ENCODE measurements at regions not wholly inside any gene's neighbourhood (a gene's known extent, or its start where the extent isn't known, plus 50 kb on each side); places are given as distances from the start of the nearest gene placed in this dataset.

GRCh38 chr21:17978895-17979294 is 159.7 kb upstream of the C21orf91 start:
- no peak for DNase-seq

GRCh38 chr21:17976691-17977090 is 157.5 kb upstream of the C21orf91 start:
- no peak for DNase-seq

- no peak for DNase-seq
Measured at GRCh38 chr21:17976139-17976538, 157.0 kb upstream of the C21orf91 start.

GRCh38 chr21:17967319-17967718 is 148.2 kb upstream of the C21orf91 start:
- DNase-seq, result no peak

- no peak for DNase-seq
Measured at GRCh38 chr21:17964716-17965115, 145.6 kb upstream of the C21orf91 start.

- DNase-seq, result no peak
Measured at GRCh38 chr21:17964199-17964598, 145.0 kb upstream of the C21orf91 start.

GRCh38 chr21:17950591-17950990 is 131.4 kb upstream of the C21orf91 start:
- DNase-seq, result no peak

- DNase-seq, result no peak
Measured at GRCh38 chr21:17949421-17949820, 130.3 kb upstream of the C21orf91 start.

- no peak for DNase-seq
Measured at GRCh38 chr21:17947531-17947930, 128.4 kb upstream of the C21orf91 start.

- no peak for DNase-seq
Measured at GRCh38 chr21:17931080-17931479, 111.9 kb upstream of the C21orf91 start.

- DNase-seq, result no peak
Measured at GRCh38 chr21:17930093-17930492, 110.9 kb upstream of the C21orf91 start.

- peak; percentile 48 for DNase-seq
Measured at GRCh38 chr21:17929510-17929909, 110.4 kb upstream of the C21orf91 start.

- peak; percentile 43 for DNase-seq
Measured at GRCh38 chr21:17925899-17926298, 106.7 kb upstream of the C21orf91 start.

GRCh38 chr21:17925000-17925610 is 105.9 kb upstream of the C21orf91 start:
- DNase-seq, result peak; percentile 55

GRCh38 chr21:17921579-17922530 is 102.7 kb upstream of the C21orf91 start:
- DNase-seq, result peak; percentile 57

GRCh38 chr21:17915976-17916375 is 96.8 kb upstream of the C21orf91 start:
- DNase-seq, result no peak

GRCh38 chr21:17911628-17912027 is 92.5 kb upstream of the C21orf91 start:
- no peak for DNase-seq

GRCh38 chr21:17903929-17904639 is 84.9 kb upstream of the C21orf91 start:
- DNase-seq, result no peak

- DNase-seq, result no peak
Measured at GRCh38 chr21:17903029-17903806, 84.1 kb upstream of the C21orf91 start.

- DNase-seq, result no peak
Measured at GRCh38 chr21:17901458-17902079, 82.4 kb upstream of the C21orf91 start.

- DNase-seq, result no peak
Measured at GRCh38 chr21:17900990-17901385, 81.8 kb upstream of the C21orf91 start.

- DNase-seq, result no peak
Measured at GRCh38 chr21:17900281-17900989, 81.3 kb upstream of the C21orf91 start.
